OCI-LY1 (cell line): ENCODE measurements at regions not wholly inside any gene's neighbourhood (a gene's known extent, or its start where the extent isn't known, plus 50 kb on each side); places are given as distances from the start of the nearest gene placed in this dataset.

Experiments
- H2AFZ ChIP-seq: fragments of 200-600 bp; sonication (generic), shearing (Covaris generic); 2 replicates; pipeline ENCODE4 v1.6.0; 2014; ENCODE audit warnings: antibody characterized with exemption, mild to moderate bottlenecking, low read length
- H3F3A ChIP-seq: fragments of 200-600 bp; sonication (generic), shearing (Covaris generic); 2 replicates; pipeline ENCODE4 v1.6.0; 2014; ENCODE audit warnings: mild to moderate bottlenecking, antibody characterized with exemption, low read length, moderate library complexity; ENCODE audit not compliant: insufficient read depth
- H3K27ac ChIP-seq: fragments of 200-600 bp; sonication (generic); 2 replicates; pipeline ENCODE4 v1.5.1; 2014; ENCODE audit warnings: low read length, mixed run types, mild to moderate bottlenecking, low read depth; ENCODE audit not compliant: poor library complexity, severe bottlenecking
- H3K27me3 ChIP-seq: fragments of 200-600 bp; sonication (generic); 2 replicates; pipeline ENCODE4 v1.6.0; 2014; ENCODE audit warnings: antibody characterized with exemption, mild to moderate bottlenecking, low read length, moderate library complexity; ENCODE audit not compliant: insufficient read depth
- H3K36me3 ChIP-seq: fragments of 200-600 bp; sonication (generic); 2 replicates; pipeline ENCODE4 v1.6.1; 2014; ENCODE audit warnings: mild to moderate bottlenecking, antibody characterized with exemption, low read length, moderate library complexity, mixed read lengths; ENCODE audit not compliant: insufficient read depth
- H3K4me1 ChIP-seq: fragments of 200-600 bp; sonication (generic); 2 replicates; pipeline ENCODE4 v1.5.1; 2014; ENCODE audit warnings: mild to moderate bottlenecking, low read length, moderate library complexity; ENCODE audit not compliant: insufficient read depth, severe bottlenecking
- H3K4me2 ChIP-seq: fragments of 200-600 bp; sonication (generic), shearing (Covaris generic); 2 replicates; pipeline ENCODE4 v1.6.1; 2014; ENCODE audit warnings: low read length
- H3K4me3 ChIP-seq: fragments of 200-600 bp; sonication (generic); 2 replicates; pipeline ENCODE4 v1.5.1; 2014; ENCODE audit warnings: low read length, low read depth, mild to moderate bottlenecking, mixed read lengths; ENCODE audit not compliant: poor library complexity, severe bottlenecking
- H3K79me2 ChIP-seq: fragments of 200-600 bp; shearing (Covaris generic); 2 replicates; pipeline ENCODE4 v1.6.1; 2016; ENCODE audit warnings: mixed run types, low read length, mixed read lengths; ENCODE audit not compliant: insufficient read depth
- H3K9ac ChIP-seq: fragments of 200-600 bp; sonication (generic), shearing (Covaris generic); 2 replicates; pipeline ENCODE4 v1.6.1; 2014; ENCODE audit warnings: mild to moderate bottlenecking, low read length, mixed read lengths
- H3K9me2 ChIP-seq: fragments of 200-600 bp; sonication (generic), shearing (Covaris generic); 2 replicates; pipeline ENCODE4 v1.6.1; 2014; ENCODE audit warnings: low read depth, mild to moderate bottlenecking, low read length, mixed read lengths
- H3K9me3 ChIP-seq: fragments of 200-600 bp; shearing (Covaris generic); 2 replicates; pipeline ENCODE4 v1.6.1; 2014; ENCODE audit warnings: low read length, mixed read lengths
- H4K20me1 ChIP-seq: fragments of 200-600 bp; sonication (generic), shearing (Covaris generic); 2 replicates; pipeline ENCODE4 v1.6.0; 2016; ENCODE audit warnings: mild to moderate bottlenecking, low read length; ENCODE audit not compliant: insufficient read depth
- CTCF ChIP-seq: fragments of 200-600 bp; sonication (generic), shearing (Covaris generic); IDR thresholded peaks from 2 replicates; pipeline ENCODE4 v1.5.1; 2017; ENCODE audit warnings: mild to moderate bottlenecking, antibody characterized with exemption, low read length, moderate library complexity, mixed read lengths
- EZH2 ChIP-seq: fragments of 200-600 bp; sonication (generic), shearing (Covaris generic); IDR thresholded peaks from 2 replicates; pipeline ENCODE4 v1.8.0; 2017; ENCODE audit warnings: borderline replicate concordance, mixed run types, mild to moderate bottlenecking, antibody characterized with exemption, low read length, moderate library complexity, mixed read lengths

DNA sequence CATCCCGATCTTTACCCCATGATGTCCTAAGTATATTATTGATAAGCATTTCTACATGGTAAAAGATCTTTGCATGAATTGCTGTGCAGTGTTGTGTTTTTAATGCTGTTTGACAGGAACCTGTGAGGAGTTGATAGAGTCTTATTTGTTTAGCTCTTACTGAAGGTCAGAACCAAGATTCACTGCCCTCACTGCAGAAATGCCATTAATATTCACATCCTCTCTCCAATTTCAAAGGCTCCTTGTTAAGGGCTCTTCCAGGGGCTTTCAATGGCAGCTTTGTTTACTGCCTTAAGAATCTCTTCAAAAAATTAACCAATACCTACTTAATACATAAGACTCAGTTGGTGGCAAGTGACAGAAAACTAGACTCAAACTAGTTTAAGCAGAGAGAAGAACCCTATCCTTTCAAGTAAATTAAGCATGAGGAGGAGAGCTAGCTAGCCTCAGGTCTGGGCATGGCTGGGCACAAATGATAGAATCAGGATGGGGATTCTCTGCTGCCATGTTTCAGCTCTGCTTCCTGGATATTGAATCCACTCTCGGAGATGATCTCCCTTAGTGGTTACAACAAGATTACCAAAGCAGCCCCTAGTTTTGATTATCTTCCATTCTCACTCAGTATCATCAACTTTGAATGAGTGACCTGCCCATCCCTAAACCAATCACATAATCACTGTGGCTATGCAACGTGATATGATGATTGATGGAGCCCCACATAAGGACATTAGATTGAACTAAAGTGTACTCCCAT is 311.8 kb downstream of the CDH11 start:
- no peaks in the 10 kb centered on the region for H3F3A ChIP-seq
- H3K4me1 ChIP-seq: no peaks in the 10 kb centered on the region
- H3K9me2 ChIP-seq: no peaks in the 10 kb centered on the region
- H3K9me3 ChIP-seq: no peaks in the 10 kb centered on the region
- no peak overlapping the region for H3K27ac ChIP-seq
- H3K36me3 ChIP-seq: no peaks in the 10 kb centered on the region
- no peaks in the 10 kb centered on the region for H3K27me3 ChIP-seq
- TF ChIP-seq CTCF (no peak), EZH2 (no peak)
- no peak overlapping the region for H3K4me2 ChIP-seq
- no peak overlapping the region for H3K4me3 ChIP-seq
- H4K20me1 ChIP-seq: no peaks in the 10 kb centered on the region
- H3K79me2 ChIP-seq: no peaks in the 10 kb centered on the region
- no peak overlapping the region for H2AFZ ChIP-seq
- H3K9ac ChIP-seq: no peak overlapping the region

DNA sequence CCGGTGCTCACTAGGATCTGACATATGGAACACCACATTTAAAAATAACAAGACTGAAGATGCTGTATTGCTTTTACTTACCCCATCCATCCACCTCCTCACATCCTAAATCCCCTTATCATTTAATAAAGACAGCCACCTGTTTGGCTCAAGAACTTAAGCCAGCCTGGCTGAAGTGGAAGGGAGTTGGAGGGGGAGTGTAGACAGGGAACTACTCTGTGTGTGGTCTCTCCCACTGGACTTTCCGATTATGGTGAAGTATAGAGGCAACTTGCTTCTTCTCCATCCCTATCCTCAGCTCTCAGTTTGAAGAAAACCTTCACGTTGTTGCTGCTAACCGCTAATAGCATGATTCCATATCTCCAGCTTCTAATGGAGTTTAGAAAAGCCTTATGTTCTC is 313.4 kb downstream of the CDH11 start:
- Histone ChIP-seq H3K9ac (no peak overlapping the region), H4K20me1 (no peaks in the 10 kb centered on the region), H3K4me1 (no peaks in the 10 kb centered on the region), H3K4me3 (no peak overlapping the region), H3K9me2 (no peaks in the 10 kb centered on the region), H3K9me3 (no peaks in the 10 kb centered on the region), H3K79me2 (no peaks in the 10 kb centered on the region), H3K36me3 (no peaks in the 10 kb centered on the region), H3K27me3 (no peaks in the 10 kb centered on the region), H2AFZ (no peak overlapping the region), H3K27ac (no peak overlapping the region), H3K4me2 (no peak overlapping the region), H3F3A (no peaks in the 10 kb centered on the region)
- TF ChIP-seq CTCF (no peak), EZH2 (no peak)

DNA sequence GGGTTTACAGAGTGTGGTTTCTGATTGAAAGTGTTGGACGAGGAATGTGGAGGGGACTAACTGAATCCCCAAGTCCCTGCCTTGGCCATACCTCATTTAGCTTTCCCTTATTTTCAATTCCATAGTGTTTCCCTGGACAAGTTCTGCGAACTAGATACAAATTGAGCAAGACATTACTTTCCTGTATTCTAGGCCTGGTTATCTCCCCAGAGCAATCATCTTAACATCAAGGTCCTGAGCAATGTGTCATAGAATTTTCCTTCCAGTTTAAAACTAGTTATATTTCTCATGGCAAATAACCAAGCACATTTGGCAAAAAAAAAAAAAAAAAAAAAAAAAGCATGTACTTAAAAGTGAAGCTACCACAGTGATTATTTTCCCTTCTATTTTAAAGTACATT is 330.1 kb downstream of the CDH11 start:
- no peaks in the 10 kb centered on the region for H3K79me2 ChIP-seq
- no peak overlapping the region for H3K4me2 ChIP-seq
- H4K20me1 ChIP-seq: no peaks in the 10 kb centered on the region
- no peaks in the 10 kb centered on the region for H3K27me3 ChIP-seq
- no peaks in the 10 kb centered on the region for H3K4me1 ChIP-seq
- no peak overlapping the region for H3K27ac ChIP-seq
- no peaks in the 10 kb centered on the region for H3K9me2 ChIP-seq
- H3K4me3 ChIP-seq: no peak overlapping the region
- H3K36me3 ChIP-seq: no peaks in the 10 kb centered on the region
- H3K9ac ChIP-seq: no peak overlapping the region
- no peaks in the 10 kb centered on the region for H3F3A ChIP-seq
- TF ChIP-seq CTCF: no peak
- no peak for TF ChIP-seq EZH2
- no peak overlapping the region for H2AFZ ChIP-seq
- no peaks in the 10 kb centered on the region for H3K9me3 ChIP-seq
